Mesenchymal stem cell (in vitro differentiated cells and primary cell): ENCODE measurements at regions not wholly inside any gene's neighbourhood (a gene's known extent, or its start where the extent isn't known, plus 50 kb on each side); places are given as distances from the start of the nearest gene placed in this dataset. TPM values are rescaled to one million over a fixed set of nuclear protein-coding genes. Genes with fewer than 3 reads are reported as not detected.

ENCODE experiments used
- DNase-seq: peaks from one replicate; pipeline ENCODE4 v3.0.0-alpha.2; 2013
- H2AFZ ChIP-seq: one replicate; pipeline ENCODE4 v1.6.1; 2013; ENCODE audit warnings: low read depth, mild to moderate bottlenecking, control low read depth, inconsistent platforms, low read length, moderate library complexity
- H2AK5ac ChIP-seq: 2 replicates; pipeline ENCODE4 v1.6.1; 2013; ENCODE audit warnings: low read length, moderate library complexity, mild to moderate bottlenecking, inconsistent platforms; ENCODE audit not compliant: severe bottlenecking
- H2BK120ac ChIP-seq: one replicate; pipeline ENCODE4 v1.6.1; 2013; ENCODE audit warnings: low read depth, mild to moderate bottlenecking, inconsistent platforms, low read length, moderate library complexity
- H2BK12ac ChIP-seq, 2 experiments: one replicate each; pipeline ENCODE4 v1.6.1; 2013; ENCODE audit warnings: inconsistent platforms in 2 of 2, low read length in 2 of 2, mild to moderate bottlenecking in 2 of 2, moderate library complexity in 2 of 2, control low read depth in 1 of 2
- H2BK15ac ChIP-seq: one replicate; pipeline ENCODE4 v1.6.1; 2013; ENCODE audit warnings: mild to moderate bottlenecking, low read depth, inconsistent platforms; ENCODE audit not compliant: poor library complexity, severe bottlenecking
- H2BK5ac ChIP-seq: 2 replicates; pipeline ENCODE4 v1.6.1; 2013; ENCODE audit warnings: low read depth, mild to moderate bottlenecking, low read length, control low read depth, inconsistent platforms; ENCODE audit not compliant: poor library complexity, severe bottlenecking
- H3K14ac ChIP-seq, 2 experiments: one replicate each; pipeline ENCODE4 v1.6.1; 2013; ENCODE audit warnings: inconsistent platforms in 2 of 2, low read length in 2 of 2, control low read depth in 1 of 2, mild to moderate bottlenecking in 1 of 2, moderate library complexity in 1 of 2
- H3K18ac ChIP-seq, 2 experiments: one replicate each; pipeline ENCODE4 v1.6.1; 2013; ENCODE audit warnings: inconsistent platforms in 2 of 2, low read length in 2 of 2, control low read depth in 1 of 2, low read depth in 1 of 2, mild to moderate bottlenecking in 1 of 2
- H3K23ac ChIP-seq, 2 experiments: one replicate each; pipeline ENCODE4 v1.6.1; 2013; ENCODE audit warnings: inconsistent platforms in 2 of 2, low read length in 2 of 2, mild to moderate bottlenecking in 2 of 2, moderate library complexity in 2 of 2, control low read depth in 1 of 2
- H3K27ac ChIP-seq: 2 replicates; pipeline ENCODE4 v1.5.1; 2013; ENCODE audit warnings: mild to moderate bottlenecking, moderate library complexity, low read length, control low read depth, inconsistent platforms; ENCODE audit not compliant: poor library complexity, severe bottlenecking
- H3K27me3 ChIP-seq, 2 experiments: 2 replicates each; pipeline versions ENCODE4 v1.6.1 to v1.7.0; 2013; ENCODE audit warnings: low read length in 2 of 2, mild to moderate bottlenecking in 2 of 2, moderate library complexity in 2 of 2, control low read depth in 1 of 2, inconsistent platforms in 1 of 2; ENCODE audit not compliant: control insufficient read depth in 1 of 2, insufficient read depth in 1 of 2
- H3K36me3 ChIP-seq, 2 experiments: 2 replicates each; pipeline versions ENCODE4 v1.6.1 to v1.7.0; 2013; ENCODE audit warnings: low read length in 2 of 2, control low read depth in 1 of 2, inconsistent platforms in 1 of 2, low read depth in 1 of 2, mild to moderate bottlenecking in 1 of 2; ENCODE audit not compliant: insufficient read depth in 2 of 2, control insufficient read depth in 1 of 2
- H3K4ac ChIP-seq, 2 experiments: one replicate each; pipeline ENCODE4 v1.6.1; 2013; ENCODE audit warnings: inconsistent platforms in 2 of 2, low read length in 2 of 2, mild to moderate bottlenecking in 2 of 2, moderate library complexity in 2 of 2, control low read depth in 1 of 2, low read depth in 1 of 2
- H3K4me1 ChIP-seq: 2 replicates; pipeline ENCODE4 v1.6.1; 2013; ENCODE audit warnings: low read depth, low read length, control low read depth; ENCODE audit not compliant: control insufficient read depth, insufficient read depth
- H3K4me2 ChIP-seq: 2 replicates; pipeline ENCODE4 v1.6.1; 2013; ENCODE audit warnings: low read length, mild to moderate bottlenecking, inconsistent platforms; ENCODE audit not compliant: poor library complexity, severe bottlenecking
- H3K4me3 ChIP-seq, 2 experiments: 2 replicates each; pipeline versions ENCODE4 v1.5.1 to v1.7.0; 2013; ENCODE audit warnings: low read length in 2 of 2, mild to moderate bottlenecking in 2 of 2, control low read depth in 1 of 2, low read depth in 1 of 2; ENCODE audit not compliant: insufficient read depth in 1 of 2
- H3K79me1 ChIP-seq: replicated peaks from 2 replicates; pipeline ENCODE4 v1.6.1; 2013; ENCODE audit warnings: mild to moderate bottlenecking, control low read depth, low read length, inconsistent platforms; ENCODE audit not compliant: poor library complexity, severe bottlenecking
- H3K9ac ChIP-seq: 2 replicates; pipeline ENCODE4 v1.7.0; 2013; ENCODE audit warnings: mild to moderate bottlenecking, low read length, moderate library complexity
- H3K9me3 ChIP-seq: 2 replicates; pipeline ENCODE4 v1.7.0; 2013; ENCODE audit warnings: mild to moderate bottlenecking, low read length; ENCODE audit not compliant: control insufficient read depth
- H4K8ac ChIP-seq: one replicate; pipeline ENCODE4 v1.6.1; 2013; ENCODE audit warnings: inconsistent platforms, mild to moderate bottlenecking, low read length, moderate library complexity
- H4K91ac ChIP-seq: one replicate; pipeline ENCODE4 v1.6.1; 2013; ENCODE audit warnings: mild to moderate bottlenecking, low read length, inconsistent platforms
- WGBS: methylation state at CpG from one replicate; pipeline ENCODE4 v1.1.7; 2013; ENCODE audit warnings: mixed read lengths; 5-methylcytosine and 5-hydroxymethylcytosine counted together
- small RNA-seq: library from polyadenylated mRNA; stranded (forward); fragments of <200 nt; extraction: miRNeasy Mini kit (QIAGEN cat#:217004); gene quantifications from one replicate; pipeline ENCODE3, GENCODE V24; 2013; ENCODE audit warnings: low read depth

- Histone ChIP-seq H3K4me3 (no peak overlapping the region), H3K9me3 (no peaks in the 10 kb centered on the region), H3K4ac (no peak overlapping the region), H3K4me2 (no peak overlapping the region), H4K8ac (no peak overlapping the region), H2BK15ac (peak overlapping the region; percentile 55), H2BK5ac (no peak overlapping the region), H3K27me3 (peaks cover 3 to 6% of the 10 kb centered on the region in 2 experiments), H3K4me1 (peaks cover 5% of the 10 kb centered on the region), H3K36me3 (no peaks in the 10 kb centered on the region), H4K91ac (no peak overlapping the region), H3K23ac (no peak overlapping the region), H3K79me1 (no peaks in the 10 kb centered on the region), H3K14ac (no peak overlapping the region), H2BK120ac (no peak overlapping the region), H3K27ac (no peak overlapping the region), H3K18ac (no peak overlapping the region), H2BK12ac (no peak overlapping the region), H2AK5ac (no peak overlapping the region), H3K9ac (no peak overlapping the region), H2AFZ (no peak overlapping the region)
- 93% methylated on average over 8 of the region's 8 CpGs for WGBS
- no peak for DNase-seq
Observed at GRCh38 chr2:237030382-237030781, 55.3 kb upstream of the COPS8 start.

DNA sequence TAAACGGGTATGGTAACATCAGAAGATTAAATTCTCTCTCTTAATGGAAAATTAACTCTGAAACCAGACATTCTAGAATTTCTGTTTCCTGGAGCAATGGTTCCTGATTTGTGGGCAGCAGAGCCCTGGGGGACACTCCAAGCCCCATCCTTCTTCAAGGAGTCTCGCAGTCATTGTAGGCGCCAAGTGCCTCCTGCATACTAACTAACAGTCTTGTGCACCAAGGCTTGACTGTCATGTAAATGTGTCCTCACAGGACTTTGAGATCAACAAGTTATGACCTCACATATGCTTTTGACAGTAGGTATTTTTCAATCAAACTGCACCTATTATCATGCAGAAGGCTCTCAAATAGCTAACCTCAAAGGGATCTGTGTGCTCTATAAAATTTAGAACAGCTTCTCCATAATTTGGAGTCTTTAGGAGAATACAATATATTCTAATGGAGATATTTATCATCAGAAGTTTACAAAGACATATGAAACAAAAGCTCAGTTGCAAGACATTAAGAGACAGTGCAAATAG is 52.1 kb upstream of the COPS8 start:
- peaks cover 0 to 3% of the 10 kb centered on the region in 2 experiments for H3K27me3 ChIP-seq
- no peak overlapping the region for H4K8ac ChIP-seq
- no peak overlapping the region for H3K14ac ChIP-seq
- H3K9me3 ChIP-seq = no peaks in the 10 kb centered on the region
- no peak overlapping the region for H2BK12ac ChIP-seq
- H2AFZ ChIP-seq = no peak overlapping the region
- no peak overlapping the region for H3K18ac ChIP-seq
- H2BK5ac ChIP-seq = no peak overlapping the region
- no peak overlapping the region for H2AK5ac ChIP-seq
- H3K4me1 ChIP-seq = no peaks in the 10 kb centered on the region
- no peak overlapping the region for H3K4me2 ChIP-seq
- no peak overlapping the region for H2BK120ac ChIP-seq
- no peak overlapping the region for H3K4me3 ChIP-seq
- 100% methylated on average over 2 of the region's 3 CpGs for WGBS
- DNase-seq = no peak
- H4K91ac ChIP-seq = no peak overlapping the region
- H3K4ac ChIP-seq = no peak overlapping the region
- no peak overlapping the region for H3K23ac ChIP-seq
- H3K79me1 ChIP-seq = no peaks in the 10 kb centered on the region
- H3K9ac ChIP-seq = no peak overlapping the region
- no peaks in the 10 kb centered on the region for H3K36me3 ChIP-seq
- no peak overlapping the region for H3K27ac ChIP-seq
- H2BK15ac ChIP-seq = no peak overlapping the region

DNA sequence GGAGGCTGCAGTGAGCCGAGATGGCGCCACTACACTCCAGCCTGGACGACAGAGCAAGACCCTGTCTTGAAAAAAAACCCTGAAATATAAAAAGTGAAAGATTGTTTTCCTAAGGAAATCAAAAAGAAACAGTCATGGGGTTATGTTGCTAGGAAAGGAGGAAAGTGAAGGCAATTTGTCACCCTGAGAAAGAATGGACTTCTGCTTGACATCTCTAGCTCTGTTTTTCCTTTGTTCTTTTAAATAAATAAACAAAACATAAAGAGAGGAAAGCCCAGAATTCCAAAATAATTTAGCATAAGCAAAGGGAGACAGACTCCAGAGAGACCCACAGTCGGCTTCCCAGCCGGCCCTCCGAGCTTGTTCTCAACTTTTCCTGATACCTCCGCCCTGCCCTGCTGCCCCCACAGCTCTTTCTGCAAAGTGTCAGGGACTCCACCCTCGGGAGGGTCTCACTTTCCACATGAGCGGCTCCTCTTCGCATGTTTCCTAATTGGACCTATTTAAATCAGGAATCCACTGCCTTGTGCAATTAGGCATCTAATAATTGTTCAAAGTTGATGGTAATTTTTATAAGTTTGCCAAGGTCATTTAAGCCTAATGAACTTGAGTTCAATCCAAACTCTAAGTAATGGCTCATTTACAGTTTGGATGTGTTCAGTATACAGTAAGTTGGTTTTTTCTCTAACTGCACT is 49.8 kb upstream of the COPS8 start:
- no peak overlapping the region for H2BK12ac ChIP-seq
- no peak overlapping the region for H2BK15ac ChIP-seq
- H2BK120ac ChIP-seq = no peak overlapping the region
- 82% methylated on average over 10 of the region's 10 CpGs for WGBS
- no peak overlapping the region for H4K91ac ChIP-seq
- H2BK5ac ChIP-seq = no peak overlapping the region
- no peak overlapping the region for H3K27ac ChIP-seq
- H2AFZ ChIP-seq = no peak overlapping the region
- H3K9ac ChIP-seq = no peak overlapping the region
- H3K9me3 ChIP-seq = no peaks in the 10 kb centered on the region
- no peaks in the 10 kb centered on the region for H3K79me1 ChIP-seq
- no peak overlapping the region for H3K14ac ChIP-seq
- no peak overlapping the region for H3K4ac ChIP-seq
- no peak overlapping the region for H3K4me3 ChIP-seq
- H3K4me2 ChIP-seq = no peak overlapping the region
- no peaks in the 10 kb centered on the region for H3K4me1 ChIP-seq
- H4K8ac ChIP-seq = no peak overlapping the region
- no peaks in the 10 kb centered on the region for H3K36me3 ChIP-seq
- no peak overlapping the region for H3K23ac ChIP-seq
- H3K18ac ChIP-seq = no peak overlapping the region
- no peak overlapping the region for H2AK5ac ChIP-seq
- DNase-seq = no peak
- peaks cover 0 to 3% of the 10 kb centered on the region in 2 experiments for H3K27me3 ChIP-seq

Small RNA genes in the stretch of these regions (small RNA-seq; reads per million reads assigned to genes)
- not detected for gene RNU6-1051P
